ENCODE measurements at regions not wholly inside any gene's neighbourhood (a gene's known extent, or its start where the extent isn't known, plus 50 kb on each side); places are given as distances from the start of the nearest gene placed in this dataset.
A peak's percentile ranks its signal among the peaks of the same experiment; 100 is the strongest.
"Not testable (repeated sequence)": the region's sequence is repeated elsewhere in the genome, so short reads cannot be mapped to it uniquely, and the experiment has no call there.

GRCh38 chrX:82292803-82293202, 1090.9 kb downstream of the SH3BGRL start:
- no peak for DNase-seq

GRCh38 chrX:82320569-82320968, 1118.7 kb downstream of the SH3BGRL start:
- DNase-seq, result peak; percentile 50

DNA sequence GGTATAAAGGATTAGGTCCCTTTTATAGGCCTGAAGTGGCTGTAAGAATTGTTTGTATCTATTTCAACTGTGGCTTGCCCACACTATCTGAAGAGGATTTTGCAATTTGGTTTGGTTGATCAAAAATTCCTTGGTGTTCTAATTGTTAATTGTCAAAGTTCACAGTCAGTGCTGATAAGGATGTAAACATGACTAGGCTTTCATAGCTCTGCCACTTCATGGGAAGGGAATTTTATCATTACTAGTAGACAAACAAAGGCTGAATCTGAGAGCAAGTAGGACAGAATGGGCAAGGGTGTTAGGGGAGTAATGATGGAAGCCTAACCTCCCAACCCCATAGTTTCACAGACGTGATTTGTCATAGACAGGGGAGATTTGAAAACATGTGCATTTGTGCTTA, 1131.7 kb downstream of the SH3BGRL start:
- DNase-seq, result no peak

DNA sequence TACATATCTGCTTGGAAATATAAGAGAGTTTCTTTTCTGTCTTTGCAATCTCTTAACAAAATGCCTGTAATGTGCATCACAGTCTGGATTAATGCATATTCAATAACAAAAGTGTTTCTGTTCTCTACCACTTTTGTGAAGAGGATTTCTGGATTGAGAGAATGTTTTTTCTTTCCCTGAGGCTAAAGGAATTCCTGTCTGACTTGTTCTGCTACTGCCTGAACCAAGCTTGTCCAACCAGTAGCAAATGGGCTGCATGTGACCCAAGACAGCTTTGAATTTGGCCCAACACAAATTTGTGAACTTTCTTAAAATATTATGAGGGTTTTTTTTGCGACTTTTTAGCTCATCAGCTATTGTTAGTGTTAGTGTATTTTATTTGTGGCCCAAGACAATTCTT, 1133.9 kb downstream of the SH3BGRL start:
- peak; percentile 29 for DNase-seq

- no peak for DNase-seq
Observed at GRCh38 chrX:82342531-82342930, 1140.6 kb downstream of the SH3BGRL start.

- DNase-seq, result peak; percentile 70
Observed at GRCh38 chrX:82362550-82362949, 1145.5 kb upstream of the POU3F4 start.

DNA sequence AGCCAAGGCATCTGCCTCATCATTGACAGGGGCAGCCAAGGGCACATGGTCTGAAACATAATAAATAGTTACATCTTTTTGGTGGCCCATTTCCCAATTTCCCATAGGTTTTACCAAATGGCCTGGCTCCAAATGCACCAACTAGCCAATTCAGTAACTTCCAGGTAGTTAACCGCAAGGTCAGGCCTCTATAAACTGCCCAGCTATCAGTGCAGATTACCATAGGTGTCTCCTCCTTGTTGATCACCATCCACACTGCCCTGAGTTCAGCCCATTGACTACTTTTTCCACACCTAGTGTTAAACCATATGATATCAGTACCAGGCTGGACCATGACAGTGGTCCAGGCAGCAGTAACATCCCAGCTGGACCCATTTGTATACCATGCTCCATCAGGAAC, 1145.1 kb upstream of the POU3F4 start:
- no peak for DNase-seq

DNA sequence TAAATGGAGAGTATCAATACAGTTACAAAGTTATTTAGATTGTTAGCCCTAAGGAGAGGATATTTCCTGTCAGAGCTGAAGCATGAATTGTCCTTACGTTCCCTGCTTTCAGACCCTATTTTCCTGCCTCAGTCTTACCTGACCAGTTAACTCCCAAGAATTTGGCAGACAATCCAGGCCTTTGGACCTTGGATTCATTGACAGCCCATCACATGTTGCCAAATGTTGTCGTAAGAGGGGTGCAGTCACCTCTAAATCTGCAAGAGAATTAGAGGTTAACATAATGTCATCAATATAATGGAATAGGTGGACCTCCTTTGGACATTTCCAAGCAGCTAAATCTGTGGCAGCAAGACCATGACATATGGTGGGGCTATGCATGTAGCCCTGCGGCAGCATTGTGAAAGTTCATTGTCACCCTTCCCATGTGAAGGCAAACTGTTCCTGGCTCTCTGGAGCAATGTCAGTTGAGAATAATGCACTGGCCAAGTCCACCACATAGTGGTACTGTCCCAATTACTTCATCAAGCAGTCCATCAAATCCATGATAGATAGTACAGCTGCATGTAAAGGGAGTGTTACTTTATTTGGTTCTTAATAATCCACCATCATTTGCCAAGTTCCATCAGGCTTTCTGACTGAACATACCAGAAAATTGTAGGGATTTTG, 1137.0 kb upstream of the POU3F4 start:
- DNase-seq, result no peak

DNA sequence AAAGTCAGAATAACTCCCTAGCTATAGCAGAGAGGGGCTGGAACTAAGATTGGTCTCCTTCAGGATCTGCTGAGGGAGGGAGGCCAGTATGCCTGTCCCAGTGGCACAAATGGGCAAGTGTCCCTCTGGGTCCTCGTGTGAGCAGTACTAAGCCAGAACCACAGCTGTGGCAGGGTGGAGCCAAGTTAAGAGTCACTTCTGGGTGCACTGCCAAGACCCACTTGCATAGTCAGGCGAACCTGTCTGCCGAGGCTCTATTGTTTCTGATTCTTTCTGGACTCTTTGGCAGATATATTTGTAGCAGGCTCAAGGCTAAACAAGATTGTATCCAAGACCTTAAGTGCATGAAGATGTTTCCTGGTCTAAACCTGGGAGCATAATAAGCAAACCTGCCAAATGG, 1123.7 kb upstream of the POU3F4 start:
- DNase-seq, result no peak

- peak; percentile 54 for DNase-seq
Observed at GRCh38 chrX:82412858-82413257, 1095.2 kb upstream of the POU3F4 start.

DNA sequence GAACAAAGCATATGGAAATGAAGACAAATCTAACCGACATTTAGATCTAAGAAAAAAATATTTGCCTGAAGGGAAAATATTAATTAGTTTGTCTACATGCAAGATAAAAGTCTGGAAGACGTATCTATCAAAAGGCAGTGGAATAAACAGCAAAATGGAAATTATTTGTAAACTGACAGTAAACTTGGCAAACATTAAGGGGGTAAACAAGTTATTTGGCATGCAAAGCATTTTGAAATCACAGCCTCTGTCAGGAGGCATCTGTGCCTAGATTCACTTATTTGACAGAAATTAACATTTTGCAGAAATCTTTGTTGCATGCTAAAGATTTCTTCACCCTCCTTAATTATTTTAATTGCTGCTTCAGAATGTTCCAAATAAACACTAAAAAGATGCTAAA, 1065.8 kb upstream of the POU3F4 start:
- no peak for DNase-seq

GRCh38 chrX:82451725-82452124, 1056.4 kb upstream of the POU3F4 start:
- DNase-seq, result no peak

DNA sequence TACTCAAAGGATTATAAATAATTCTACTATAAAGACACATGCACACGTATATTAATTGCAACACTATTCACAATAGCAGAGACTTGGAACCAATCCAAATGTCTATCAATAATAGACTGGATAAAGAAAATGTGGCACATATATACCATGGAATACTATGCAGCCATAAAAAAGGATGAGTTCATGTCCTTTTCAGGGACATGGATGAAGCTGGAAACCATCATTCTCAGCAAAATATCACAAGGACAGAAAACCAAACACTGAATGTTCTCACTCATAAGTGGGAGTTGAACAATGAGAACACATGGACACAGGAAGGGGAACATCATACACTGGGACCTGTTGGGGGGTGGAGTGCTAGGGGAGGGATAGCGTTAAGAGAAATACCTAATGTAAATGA, 1052.2 kb upstream of the POU3F4 start:
- not testable (repeated sequence) for DNase-seq

DNA sequence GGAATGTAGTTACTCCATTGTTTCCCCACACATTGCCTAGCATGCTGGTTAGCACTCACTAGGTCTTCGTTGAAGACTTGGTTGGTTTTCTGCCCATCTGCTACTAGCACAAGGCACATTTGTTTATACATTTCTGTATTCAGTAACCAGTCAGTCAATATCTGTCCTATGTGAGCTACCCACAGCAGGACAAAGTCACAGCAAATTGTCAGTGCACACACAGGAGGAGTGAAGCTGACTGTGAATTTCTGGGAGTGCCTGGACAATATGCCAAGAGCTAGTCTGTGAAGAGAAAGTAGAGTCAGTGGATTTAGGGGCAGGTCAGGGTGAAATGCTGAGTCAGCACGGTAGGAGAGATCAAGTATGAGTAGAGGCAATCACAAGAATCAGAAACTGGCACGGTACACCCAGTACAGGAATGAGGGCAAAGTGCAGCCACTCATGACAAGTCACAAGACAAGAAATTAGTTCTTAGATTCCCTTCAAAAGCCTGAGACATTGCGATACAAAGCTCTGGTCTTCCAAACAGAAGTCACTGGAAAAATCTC, 1049.8 kb upstream of the POU3F4 start:
- no peak for DNase-seq

DNA sequence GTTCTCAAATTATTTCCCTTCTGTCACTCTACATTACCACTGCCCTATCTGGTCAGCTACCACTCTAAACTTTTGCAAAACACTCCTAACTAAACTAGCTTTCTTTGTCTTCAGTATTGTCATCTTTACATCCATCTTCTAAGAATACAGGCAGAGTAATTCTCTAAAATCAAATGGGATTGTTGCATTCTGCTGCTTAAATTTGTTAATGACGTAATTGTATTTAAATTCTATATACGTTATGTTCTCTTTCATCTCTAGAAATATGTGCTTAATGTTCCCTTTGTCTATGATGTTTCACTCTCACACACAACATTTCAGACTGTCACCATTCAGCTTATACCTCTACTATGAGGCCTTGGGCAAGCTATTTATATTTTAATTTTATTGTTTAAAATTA, 1041.1 kb upstream of the POU3F4 start:
- DNase-seq, result no peak
